Loucy (cell line): ENCODE measurements at regions not wholly inside any gene's neighbourhood (a gene's known extent, or its start where the extent isn't known, plus 50 kb on each side); places are given as distances from the start of the nearest gene placed in this dataset.
"Not testable (repeated sequence)": the region's sequence is repeated elsewhere in the genome, so short reads cannot be mapped to it uniquely, and the experiment has no call there.

ENCODE experiments used
- EZH2phosphoT487 ChIP-seq: fragments of 200-600 bp; IDR thresholded peaks from 2 replicates; pipeline ENCODE4 v1.6.1; 2018; ENCODE audit warnings: antibody characterized with exemption, mild to moderate bottlenecking, moderate library complexity, borderline replicate concordance
- TF ChIP-seq, protein P1 (sequence below): fragments of 200-600 bp; sonication (generic); conservative IDR thresholded peaks from 2 replicates; pipeline ENCODE4 v1.5.1; 2014; ENCODE audit warnings: mild to moderate bottlenecking, antibody characterized with exemption, low read length

DNA sequence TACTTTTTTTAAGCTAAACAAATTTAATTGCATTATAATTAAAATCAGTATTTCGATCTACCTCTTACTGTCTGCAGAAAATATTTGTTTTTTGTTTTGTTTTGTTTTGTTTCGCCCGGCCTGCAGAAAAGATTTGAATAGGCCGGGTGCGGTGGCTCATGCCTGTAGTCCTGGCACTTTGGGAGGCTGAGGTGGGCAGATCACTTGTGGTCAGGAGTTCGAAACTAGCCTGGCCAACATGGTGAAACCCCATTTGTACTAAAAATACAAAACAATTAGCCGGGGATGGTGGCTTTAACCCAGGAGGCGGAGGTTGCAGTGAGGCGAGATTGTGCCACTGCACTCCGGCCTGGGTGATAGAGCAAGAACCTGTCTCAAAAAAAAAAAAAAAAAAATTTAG, 134.8 kb downstream of the ANAPC4 start:
- TF ChIP-seq, protein P1, sequence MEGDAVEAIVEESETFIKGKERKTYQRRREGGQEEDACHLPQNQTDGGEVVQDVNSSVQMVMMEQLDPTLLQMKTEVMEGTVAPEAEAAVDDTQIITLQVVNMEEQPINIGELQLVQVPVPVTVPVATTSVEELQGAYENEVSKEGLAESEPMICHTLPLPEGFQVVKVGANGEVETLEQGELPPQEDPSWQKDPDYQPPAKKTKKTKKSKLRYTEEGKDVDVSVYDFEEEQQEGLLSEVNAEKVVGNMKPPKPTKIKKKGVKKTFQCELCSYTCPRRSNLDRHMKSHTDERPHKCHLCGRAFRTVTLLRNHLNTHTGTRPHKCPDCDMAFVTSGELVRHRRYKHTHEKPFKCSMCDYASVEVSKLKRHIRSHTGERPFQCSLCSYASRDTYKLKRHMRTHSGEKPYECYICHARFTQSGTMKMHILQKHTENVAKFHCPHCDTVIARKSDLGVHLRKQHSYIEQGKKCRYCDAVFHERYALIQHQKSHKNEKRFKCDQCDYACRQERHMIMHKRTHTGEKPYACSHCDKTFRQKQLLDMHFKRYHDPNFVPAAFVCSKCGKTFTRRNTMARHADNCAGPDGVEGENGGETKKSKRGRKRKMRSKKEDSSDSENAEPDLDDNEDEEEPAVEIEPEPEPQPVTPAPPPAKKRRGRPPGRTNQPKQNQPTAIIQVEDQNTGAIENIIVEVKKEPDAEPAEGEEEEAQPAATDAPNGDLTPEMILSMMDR, result not testable (repeated sequence)
- not testable (repeated sequence) for TF ChIP-seq EZH2phosphoT487
